Umbilical cord (tissue), 1 donor: ENCODE measurements at regions not wholly inside any gene's neighbourhood (a gene's known extent, or its start where the extent isn't known, plus 50 kb on each side); places are given as distances from the start of the nearest gene placed in this dataset.
A peak's percentile ranks its signal among the peaks of the same experiment; 100 is the strongest.
"Not testable (repeated sequence)": the region's sequence is repeated elsewhere in the genome, so short reads cannot be mapped to it uniquely, and the experiment has no call there.

Experiments used
- DNase-seq: peaks from one replicate; pipeline ENCODE4 v3.0.0-alpha.2; 2015; ENCODE audit warnings: low spot score

DNA sequence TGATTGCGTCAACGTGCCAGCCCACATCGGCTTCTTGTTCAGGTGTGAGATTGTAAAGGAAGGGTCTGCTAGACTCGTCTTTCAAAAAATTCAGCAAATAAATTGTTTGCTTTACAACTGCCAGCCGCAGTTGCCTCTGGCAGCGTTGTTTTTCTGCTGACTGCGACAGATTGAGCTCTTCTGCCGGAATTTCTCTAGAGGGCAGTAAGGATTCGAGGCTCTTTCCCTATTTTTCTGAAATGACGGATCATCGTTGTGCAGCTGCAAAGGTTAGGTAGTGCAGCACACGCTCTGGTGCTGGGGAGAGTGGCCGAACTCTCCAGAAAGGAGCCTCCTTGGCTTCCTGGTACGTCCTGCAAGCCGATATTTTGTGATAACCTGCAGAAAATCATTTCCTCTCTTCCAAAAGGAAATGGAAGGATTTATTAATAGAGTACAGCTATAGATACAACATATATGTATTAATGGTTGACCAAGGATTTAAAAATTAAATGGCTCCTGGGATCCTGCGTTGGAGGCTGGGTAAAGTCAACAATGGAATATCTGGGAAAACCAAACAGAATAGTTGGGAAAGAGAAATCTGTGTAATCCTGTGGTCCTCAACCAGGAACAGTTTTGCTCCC, 121.9 kb upstream of the ZFP64 start:
- peak; percentile 74 for DNase-seq

DNA sequence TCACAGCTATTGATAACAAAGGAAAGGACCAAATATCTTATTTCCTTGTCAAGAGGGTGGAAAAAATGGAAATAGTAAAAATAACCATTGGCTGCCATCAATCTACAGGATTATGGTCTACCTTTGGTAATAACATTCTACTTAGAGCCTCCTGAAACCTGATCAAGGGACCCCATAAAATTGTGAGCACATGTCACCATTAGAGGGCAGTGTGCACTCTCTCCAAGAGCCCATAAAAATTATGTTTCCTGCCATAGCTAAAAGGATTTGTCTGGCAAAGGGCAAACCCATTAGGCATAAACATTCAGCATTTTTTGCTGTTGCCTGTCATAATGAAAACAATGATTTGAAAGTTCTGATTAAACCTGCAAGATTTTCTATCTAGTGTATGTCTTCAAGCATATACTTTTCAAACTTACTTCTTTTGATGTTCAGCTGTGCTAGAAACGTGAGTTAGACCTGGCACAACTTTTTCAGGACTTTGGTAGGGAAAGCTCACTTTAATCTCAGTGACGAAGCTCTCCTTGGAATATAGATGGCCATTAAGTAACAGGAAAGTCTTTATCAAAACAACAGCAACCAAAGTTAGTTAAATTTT, 120.7 kb upstream of the ZFP64 start:
- DNase-seq, result peak; percentile 80

DNA sequence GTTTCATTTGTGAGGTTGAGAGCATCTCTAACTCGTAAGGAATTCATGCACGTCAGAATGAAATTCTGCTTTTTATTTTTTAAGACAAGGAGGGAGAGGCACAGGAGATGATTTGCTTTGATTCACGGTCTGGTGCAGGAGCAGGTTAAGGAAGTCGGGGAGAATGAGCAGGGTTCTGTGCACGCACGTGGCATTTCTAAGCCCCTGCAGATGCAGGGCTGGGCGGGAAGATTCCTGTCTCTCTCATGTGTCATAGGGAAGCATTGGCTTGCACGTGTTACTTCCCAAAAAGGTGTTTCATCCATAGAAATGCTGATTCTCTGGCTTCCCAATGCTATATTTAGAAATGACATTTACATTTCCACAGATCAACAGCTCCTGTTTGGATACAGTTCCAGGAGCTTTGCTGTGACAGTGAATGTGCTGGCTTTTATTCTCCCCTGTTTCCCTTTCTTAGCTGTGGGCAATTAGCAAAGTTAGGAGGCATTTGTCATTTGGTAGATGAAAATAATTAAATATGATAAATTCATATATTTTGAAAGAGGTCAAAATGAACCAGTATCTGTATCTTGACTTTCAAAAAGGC, 119.7 kb upstream of the ZFP64 start:
- DNase-seq, result peak; percentile 32

DNA sequence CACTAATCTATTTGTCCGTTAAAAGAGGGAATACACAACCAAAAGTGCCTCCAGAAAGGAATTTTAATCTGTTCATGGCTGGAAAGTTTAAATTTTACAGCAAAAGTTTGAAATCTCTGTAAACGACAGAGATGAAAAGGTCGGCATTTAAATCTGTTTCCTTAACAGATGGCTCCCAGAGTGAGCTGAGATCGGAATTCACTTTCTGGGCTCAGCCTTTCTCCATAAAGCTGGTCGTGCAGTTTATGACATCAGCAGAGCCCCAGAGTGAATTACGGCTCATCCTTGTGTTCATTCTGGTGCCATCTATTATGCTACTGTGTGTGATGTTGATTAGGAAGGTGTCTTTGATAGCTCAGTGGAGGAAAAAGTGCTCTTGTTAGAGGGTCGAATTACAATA, 117.6 kb upstream of the ZFP64 start:
- peak; percentile 74 for DNase-seq

DNA sequence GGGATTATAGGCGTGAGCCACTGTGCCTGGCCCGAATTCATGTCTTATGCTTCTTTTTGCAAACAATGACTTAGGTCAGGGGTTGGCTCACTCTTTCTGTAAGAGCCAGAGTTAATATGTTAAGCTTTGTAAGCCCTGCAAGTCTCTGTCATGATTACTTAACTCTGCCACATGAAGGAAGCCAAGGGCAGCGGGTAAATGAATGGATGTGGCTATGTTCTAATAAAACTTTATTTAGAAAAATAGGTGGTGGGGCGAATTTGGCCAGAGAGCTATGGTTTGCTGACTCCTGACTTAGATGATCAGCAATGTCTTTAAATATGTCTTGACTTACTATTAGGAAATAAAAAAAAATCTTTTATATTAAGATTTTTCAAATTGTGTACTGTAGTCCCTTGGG, 114.9 kb upstream of the ZFP64 start:
- no peak for DNase-seq

DNA sequence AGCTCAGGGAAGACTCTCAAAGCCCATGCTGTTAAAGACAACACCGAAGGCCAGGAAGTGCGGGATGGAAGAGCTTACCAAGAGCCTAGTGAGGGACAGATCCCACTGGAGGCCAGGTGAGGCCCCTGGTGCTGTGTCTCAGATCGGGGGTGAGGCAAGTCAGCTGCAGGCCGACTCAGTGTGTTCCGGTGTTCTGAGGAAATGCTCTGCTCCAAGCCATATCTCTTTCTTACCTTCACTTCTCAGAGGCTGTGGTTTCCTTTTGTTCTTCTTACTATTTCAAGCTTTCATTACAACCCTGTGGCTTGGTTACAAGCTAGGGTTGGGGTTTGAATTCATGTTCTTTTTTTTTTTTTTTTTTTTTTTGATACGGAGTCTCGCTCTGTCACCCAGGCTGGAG, 114.3 kb upstream of the ZFP64 start:
- no peak for DNase-seq

DNA sequence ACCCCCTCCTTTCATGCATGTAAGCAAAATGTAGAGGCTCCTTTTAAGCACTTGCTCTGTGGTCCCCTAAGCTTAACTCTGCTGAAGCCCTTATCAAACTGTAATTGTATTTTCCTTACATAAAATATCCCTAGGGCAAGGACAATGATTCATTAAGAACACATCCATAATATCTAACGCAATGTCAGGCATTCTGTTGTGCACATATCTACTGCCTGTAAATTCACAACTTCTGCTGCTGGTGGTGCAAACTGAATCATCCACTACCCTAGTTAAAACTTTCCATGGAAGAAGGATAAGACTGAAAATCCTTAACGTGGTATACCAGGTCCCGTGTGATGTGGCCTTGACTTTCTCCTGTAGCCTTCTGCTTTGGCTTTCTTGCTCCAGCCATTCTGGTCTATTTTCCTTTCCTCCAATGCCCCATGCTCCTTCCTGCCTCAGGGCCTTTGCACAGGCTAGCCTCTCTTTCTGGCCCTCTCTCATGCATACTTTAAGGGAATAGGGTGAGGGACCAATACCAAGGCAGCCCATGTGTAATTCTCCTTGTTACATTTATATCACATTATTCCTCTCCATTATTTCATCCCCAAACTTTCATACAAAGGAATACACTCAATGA, 113.6 kb upstream of the ZFP64 start:
- DNase-seq, result no peak

DNA sequence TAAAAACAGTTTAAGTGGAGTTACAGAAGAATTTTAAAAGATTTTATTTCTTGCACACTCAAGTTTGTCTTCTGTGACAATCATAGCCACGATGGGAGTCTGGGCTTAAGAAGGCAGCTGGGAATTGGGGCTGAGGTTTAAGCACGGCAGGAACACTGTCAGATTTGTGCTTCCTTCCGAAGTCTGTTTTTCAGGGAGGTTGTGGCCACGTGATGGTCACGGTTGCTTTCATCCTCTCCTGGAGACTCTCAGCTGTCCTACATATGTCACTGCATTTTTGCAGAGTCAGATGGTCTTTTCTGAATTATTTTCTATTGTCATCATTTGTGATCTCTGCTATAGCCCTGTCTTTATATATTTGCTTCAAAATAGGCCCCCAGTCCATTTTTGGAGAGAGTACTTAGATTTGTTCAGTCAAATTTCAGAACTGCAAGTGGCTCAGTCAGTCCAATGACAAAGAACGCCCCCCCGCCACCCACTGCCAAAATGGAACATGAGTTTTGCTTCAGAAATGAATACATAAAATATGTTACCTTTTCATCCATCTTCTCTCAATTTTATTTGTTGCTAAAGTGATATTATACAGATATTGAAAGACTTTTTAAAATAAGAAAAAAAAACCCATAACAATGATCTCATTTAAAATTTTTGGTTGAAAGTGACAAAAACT, 111.8 kb upstream of the ZFP64 start:
- DNase-seq, result no peak

DNA sequence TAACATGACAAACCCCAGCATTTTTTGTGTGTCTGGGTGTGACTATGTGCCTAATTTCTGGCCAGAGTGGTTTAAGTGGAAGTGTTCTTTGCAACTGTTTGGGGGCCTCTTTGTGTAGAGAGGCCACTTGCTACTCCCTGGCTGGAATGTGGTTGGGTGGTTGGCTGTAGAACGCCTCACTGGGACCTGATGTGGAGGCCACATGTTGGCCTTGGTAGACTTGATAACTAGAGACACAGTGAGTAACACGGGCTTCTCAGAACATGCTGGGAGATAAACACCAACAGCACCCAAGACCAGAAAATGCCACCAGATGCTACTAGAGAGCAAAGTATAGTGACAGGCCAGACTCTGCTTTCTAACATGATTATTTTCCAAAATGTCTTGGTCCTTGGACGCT, 111.2 kb upstream of the ZFP64 start:
- no peak for DNase-seq

DNA sequence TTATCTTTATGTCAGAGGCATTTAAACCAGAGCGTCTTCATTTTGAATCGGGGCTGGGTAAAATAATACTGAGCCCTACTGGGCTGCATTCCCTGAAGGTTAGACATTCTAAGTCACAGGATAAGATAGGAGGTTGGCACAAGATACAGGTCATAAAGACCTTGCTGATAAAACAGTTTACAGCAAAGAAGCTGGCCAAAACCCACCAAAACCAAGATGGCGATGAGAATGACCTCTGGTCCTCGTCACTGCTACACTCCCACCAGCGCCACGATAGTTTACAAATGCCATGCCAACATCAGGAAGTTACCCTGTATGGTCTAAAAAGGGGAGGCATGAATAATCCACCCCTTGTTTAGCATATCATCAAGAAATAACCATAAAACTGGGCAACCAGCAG, 110.5 kb upstream of the ZFP64 start:
- DNase-seq, result not testable (repeated sequence)

DNA sequence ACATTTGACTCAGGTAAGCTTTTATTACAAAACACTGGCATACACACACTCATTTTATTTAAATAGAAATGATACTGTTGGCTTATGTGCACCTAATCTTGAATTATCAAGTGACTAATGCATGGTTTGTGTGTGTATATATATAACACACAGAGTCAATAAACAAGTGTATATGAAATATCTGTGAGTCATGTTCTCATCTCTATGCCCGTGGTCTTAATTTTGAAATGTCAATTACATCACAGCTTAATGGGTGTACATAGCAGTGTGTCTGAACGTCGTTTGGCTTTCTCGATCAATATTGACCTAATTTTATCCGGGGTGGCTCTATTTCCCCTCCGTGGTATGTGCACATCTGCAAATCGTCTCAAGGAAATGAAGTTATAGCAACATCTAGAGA, 104.0 kb upstream of the ZFP64 start:
- no peak for DNase-seq

DNA sequence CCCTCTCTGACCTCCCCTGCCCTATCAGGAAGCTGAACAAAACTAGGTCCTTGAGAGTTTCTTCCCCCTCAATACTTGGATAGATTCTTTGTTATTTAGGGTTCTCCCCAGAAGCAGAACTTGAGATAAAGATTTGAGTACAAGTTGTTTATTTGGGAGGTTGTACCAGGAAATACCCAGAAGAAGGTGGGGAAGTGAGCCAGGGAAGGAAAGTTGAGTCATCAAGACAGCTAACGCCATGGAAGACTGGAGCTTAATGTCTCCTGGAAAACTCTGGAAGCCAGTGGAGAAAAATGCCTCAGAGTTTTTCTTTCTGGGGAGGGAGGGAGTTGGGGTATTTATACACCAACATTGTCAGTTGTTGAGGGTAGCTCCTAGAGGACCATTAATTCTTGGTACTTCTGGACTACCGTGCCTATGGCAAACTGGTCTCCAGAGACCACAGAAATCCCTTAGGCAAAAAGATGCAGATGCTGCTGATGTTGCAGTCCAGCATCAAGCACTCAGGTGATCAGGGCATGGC, 102.6 kb upstream of the ZFP64 start:
- DNase-seq, result no peak

DNA sequence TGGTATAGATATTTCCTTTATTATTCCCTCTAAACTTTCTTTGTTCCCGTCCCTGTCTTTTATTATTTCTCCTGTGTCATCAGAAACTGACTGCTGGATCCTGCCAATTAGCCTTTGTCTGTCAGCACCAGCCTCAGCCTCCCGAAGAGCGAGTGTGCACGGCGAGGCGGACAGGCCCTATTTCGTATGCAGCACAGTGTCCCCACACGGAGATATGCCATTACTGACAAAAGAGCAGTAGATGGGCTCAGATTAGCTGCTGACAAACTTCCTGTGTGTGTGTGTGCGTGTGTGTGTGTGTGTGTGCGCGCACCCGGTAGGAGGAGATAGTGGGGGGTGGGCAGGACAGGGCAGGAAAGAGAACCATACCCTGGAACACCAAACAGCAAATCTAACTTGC, 99.5 kb upstream of the ZFP64 start:
- DNase-seq, result no peak

DNA sequence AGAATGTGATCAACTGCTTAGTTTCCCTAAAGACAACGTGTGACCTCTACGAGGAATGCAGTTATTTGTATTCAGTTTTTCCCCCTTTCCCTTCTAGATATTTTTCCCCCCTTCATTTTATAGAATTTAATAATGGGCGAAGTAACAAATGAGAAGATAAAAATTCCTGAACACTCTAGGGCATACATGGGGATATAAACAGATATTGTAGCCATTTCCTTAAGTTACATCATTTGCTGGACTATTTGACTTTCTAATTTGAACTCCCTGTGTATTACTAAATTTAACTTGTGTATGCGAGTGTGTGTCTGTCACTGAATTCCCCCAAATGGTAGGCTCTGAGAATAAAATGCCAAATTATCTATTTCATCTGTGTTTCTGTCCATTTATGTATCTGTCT, 99.0 kb upstream of the ZFP64 start:
- no peak for DNase-seq

DNA sequence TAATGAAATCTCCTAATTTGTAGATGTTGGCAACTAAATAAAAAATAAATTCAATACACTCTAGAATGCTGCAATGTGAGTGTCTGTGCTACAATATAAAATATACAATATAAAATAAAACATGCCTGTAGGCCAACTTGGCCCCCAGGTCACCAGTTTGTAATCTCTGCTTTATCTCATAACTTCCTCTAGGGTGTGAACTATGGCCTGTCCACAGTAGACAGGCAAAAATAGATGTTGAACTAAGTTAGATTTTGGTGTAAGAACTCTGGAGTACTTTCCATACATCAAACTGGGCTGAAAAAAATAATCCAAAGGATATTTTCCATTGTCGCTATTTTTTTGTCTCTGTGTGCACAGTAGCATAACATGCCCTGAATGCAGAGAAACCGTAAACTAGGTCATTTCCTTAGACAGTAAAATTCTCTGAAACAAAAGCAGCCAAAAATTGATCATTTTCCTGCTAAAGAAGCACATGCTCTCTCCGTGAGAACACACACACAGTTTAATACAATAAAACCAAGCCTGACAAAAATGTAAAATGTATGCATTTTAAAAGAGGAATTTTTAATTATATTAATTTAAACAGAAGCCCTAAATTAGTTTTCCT, 98.5 kb upstream of the ZFP64 start:
- DNase-seq, result no peak

DNA sequence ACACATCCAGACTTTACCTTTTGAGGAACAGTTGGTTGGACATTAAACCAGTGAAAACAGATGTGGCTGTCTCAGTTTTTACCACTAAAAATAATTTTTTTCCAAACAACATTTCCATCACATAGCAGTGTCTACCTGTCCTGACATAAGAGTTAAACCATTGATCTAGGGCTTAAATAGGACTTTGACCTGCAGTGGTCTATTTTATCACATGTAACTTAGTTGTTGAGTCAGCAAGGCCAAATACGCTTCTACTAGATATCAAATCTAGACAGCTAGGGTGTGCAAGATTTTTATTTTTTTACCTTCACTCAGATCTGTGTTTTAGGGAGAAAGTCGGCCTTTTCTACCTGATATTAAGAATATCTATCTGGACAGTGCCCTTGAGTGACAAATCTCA, 88.8 kb upstream of the ZFP64 start:
- no peak for DNase-seq

DNA sequence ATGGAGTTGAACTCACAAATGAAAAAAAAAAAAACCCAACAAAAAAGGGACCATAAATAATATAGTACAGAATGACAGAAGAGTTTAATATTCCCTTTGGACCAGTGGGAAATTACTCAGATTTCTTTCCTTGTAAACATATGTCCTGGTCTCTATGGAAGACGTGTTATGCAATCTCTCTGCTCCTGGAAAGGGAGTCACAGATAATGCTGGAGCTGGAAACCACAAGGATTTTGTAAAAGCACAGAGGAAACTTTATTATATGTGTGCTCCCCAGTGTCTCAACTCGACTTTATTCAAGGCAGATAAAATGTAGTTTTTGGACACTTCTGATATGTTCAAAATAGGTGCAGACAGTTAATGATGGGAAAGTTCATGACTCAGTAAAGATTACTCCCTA, 88.1 kb upstream of the ZFP64 start:
- DNase-seq, result no peak

DNA sequence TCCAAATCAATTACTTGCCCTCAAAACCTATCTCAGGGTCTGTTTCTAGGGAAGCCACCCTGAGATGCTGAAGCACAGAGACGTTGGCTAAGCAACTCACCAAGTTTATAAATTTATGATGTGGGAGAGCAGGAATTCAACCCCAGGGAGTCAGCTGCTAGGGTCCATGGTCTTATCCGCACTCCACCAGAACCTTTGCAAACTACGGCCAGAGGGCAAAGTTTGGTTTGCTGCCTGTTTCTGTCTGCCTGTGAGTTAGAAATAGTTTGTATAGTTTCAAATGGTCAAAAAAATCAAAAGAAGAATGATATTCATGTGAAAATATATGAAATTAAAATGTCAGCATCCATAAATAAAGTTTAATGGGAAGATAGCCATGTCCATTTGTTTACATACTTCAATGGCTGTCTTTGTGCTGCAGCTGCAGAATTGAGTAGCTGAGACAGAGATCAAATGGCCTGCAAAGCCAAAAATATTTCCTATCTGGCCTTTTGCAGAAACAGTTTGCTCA, 83.7 kb upstream of the ZFP64 start:
- DNase-seq, result peak; percentile 78

DNA sequence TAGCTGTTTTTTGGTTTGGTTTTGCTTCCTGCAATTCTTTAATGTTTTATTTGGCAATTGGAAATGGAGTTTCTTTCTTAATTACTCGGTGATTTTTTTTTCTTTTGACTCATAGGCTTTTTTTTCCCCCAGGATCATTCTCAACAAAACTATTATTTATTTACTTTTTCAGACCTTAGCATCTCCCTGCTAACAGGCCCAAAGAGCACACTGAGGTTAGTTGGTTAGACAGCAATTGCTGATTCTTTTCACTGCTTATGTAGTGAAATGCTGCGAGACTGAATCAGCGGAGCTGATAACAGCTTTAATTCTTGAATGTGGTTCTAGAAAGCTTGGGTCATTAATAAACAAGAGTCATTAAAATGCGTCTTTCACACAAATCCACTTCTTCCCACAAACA, 79.1 kb upstream of the ZFP64 start:
- no peak for DNase-seq

DNA sequence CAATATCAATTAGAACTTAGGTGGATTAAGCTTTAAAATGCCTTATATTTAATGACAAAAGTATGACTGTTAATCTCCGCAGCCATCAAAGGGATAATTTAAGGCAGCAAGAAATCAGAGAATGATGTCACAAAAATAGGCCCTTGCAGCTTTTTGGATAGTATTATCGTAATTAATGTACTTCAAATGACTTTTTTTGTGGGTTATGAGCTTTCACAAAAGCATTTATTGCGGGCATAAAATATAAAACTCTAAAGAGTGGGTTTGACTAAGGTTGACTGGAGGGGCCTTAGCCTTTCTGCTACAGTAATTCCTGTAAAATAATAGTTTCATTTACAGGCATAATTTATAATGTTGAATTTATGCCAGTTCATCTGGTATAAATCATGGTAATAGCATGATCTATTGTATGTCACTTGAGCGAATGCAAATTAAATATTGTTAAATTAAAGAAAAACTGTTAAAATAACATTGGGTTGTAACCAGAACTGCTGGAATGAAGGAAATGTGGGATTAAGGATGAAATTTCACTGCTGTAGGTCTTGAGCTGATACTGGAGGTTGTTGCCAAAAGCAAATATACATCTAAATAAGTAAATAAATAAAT, 78.5 kb upstream of the ZFP64 start:
- DNase-seq, result no peak

DNA sequence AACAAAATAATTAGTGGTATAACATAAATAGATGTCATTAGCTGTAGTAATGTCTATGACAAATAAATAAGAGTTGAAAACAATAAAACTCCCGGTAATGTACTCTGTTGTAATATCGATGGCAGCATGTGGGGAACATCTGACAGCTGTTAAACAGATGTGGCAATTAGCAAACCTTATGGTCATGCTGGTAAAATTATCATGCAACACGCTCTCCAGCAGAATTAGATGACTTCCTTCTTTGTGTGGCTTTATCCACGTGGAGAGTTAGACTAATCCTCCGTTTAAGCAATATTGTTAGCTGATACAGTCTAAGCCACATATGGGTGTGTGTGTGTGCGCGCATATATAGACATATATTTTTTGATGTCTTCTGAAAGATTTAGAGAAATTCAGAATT, 77.7 kb upstream of the ZFP64 start:
- no peak for DNase-seq
